ENCODE measurements at regions not wholly inside any gene's neighbourhood (a gene's known extent, or its start where the extent isn't known, plus 50 kb on each side); places are given as distances from the start of the nearest gene placed in this dataset.

DNA sequence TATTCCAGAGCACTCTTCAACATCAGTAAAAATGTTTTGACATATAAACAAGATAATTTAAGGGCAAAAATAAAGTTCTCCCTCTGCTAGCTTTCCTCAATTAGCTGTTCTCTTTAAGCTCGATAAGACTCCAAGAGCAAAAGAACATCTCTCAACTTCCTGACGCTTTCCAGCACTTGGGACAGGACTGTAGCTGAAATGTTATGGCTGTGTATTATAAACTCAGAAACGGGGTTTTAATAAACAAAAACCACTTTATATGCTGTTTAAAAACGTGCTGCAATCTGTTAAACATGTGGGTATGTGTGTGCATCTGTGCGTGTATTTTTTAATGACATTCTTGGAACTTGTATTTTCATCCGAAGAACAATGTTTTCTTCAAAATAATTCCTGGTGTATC lies 71.5 kb upstream of the RGS2 start:
- Histone ChIP-seq H3K4me2 (no peak overlapping the region), H2AFZ (no peak overlapping the region), H3K9me2 (ENCODE audit: insufficient read depth) (peaks cover 8% of the 10 kb centered on the region), H3K4me3 (no peak overlapping the region), H3K27me3 (ENCODE audit: insufficient read depth) (no peaks in the 10 kb centered on the region), H3K4me1 (ENCODE audit: insufficient read depth) (no peaks in the 10 kb centered on the region), H3K36me3 (ENCODE audit: insufficient read depth) (no peaks in the 10 kb centered on the region), H3F3A (replicated peaks; ENCODE audit: low read depth) (no peaks in the 10 kb centered on the region), H3K79me2 (replicated peaks; ENCODE audit: insufficient read depth) (no peaks in the 10 kb centered on the region), H3K27ac (ENCODE audit: low read depth) (no peak overlapping the region), H4K20me1 (replicated peaks; ENCODE audit: insufficient read depth) (no peaks in the 10 kb centered on the region)
- Mint-ChIP-seq H3K27ac (no peak overlapping the region), H3K9me3 (peaks cover 5% of the 10 kb centered on the region; the same call in 2 of the 3 replicates), H3K4me3 (no peak overlapping the region), H3K4me1 (no peaks in the 10 kb centered on the region), H3K27me3 (ENCODE audit: insufficient read depth, low read depth, poor library complexity) (peaks cover 2% of the 10 kb centered on the region), H3K36me3 (ENCODE audit: low read depth) (no peaks in the 10 kb centered on the region; the same call in 2 of the 3 replicates)
- DNase-seq (ENCODE audit: low spot score) (no peak), ATAC-seq (no peak)
- TF ChIP-seq, protein P1, sequence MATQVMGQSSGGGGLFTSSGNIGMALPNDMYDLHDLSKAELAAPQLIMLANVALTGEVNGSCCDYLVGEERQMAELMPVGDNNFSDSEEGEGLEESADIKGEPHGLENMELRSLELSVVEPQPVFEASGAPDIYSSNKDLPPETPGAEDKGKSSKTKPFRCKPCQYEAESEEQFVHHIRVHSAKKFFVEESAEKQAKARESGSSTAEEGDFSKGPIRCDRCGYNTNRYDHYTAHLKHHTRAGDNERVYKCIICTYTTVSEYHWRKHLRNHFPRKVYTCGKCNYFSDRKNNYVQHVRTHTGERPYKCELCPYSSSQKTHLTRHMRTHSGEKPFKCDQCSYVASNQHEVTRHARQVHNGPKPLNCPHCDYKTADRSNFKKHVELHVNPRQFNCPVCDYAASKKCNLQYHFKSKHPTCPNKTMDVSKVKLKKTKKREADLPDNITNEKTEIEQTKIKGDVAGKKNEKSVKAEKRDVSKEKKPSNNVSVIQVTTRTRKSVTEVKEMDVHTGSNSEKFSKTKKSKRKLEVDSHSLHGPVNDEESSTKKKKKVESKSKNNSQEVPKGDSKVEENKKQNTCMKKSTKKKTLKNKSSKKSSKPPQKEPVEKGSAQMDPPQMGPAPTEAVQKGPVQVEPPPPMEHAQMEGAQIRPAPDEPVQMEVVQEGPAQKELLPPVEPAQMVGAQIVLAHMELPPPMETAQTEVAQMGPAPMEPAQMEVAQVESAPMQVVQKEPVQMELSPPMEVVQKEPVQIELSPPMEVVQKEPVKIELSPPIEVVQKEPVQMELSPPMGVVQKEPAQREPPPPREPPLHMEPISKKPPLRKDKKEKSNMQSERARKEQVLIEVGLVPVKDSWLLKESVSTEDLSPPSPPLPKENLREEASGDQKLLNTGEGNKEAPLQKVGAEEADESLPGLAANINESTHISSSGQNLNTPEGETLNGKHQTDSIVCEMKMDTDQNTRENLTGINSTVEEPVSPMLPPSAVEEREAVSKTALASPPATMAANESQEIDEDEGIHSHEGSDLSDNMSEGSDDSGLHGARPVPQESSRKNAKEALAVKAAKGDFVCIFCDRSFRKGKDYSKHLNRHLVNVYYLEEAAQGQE (IDR thresholded peaks at IDR 0.05; ENCODE audit: unreplicated experiment), result no peak
- TF ChIP-seq CREB1 (CRISPR knock-in tag; IDR thresholded peaks at IDR 0.05; ENCODE audit: low read depth) (no peak), EZH2 (IDR thresholded peaks at IDR 0.05; ENCODE audit: low read depth, unreplicated experiment) (no peak), CTCF (conservative IDR thresholded peaks at IDR 0.05; ENCODE audit: low read depth in 2 of 2) (no peak), NANOG (IDR thresholded peaks at IDR 0.05; ENCODE audit: borderline replicate concordance) (no peak), ETS1 (IDR thresholded peaks at IDR 0.05) (no peak), POLR2AphosphoS5 (IDR thresholded peaks at IDR 0.05; ENCODE audit: low read depth) (no peak), ZNF331 (CRISPR knock-in tag; IDR thresholded peaks at IDR 0.05; ENCODE audit: low read depth) (no peak)
- TF ChIP-seq, protein P2, sequence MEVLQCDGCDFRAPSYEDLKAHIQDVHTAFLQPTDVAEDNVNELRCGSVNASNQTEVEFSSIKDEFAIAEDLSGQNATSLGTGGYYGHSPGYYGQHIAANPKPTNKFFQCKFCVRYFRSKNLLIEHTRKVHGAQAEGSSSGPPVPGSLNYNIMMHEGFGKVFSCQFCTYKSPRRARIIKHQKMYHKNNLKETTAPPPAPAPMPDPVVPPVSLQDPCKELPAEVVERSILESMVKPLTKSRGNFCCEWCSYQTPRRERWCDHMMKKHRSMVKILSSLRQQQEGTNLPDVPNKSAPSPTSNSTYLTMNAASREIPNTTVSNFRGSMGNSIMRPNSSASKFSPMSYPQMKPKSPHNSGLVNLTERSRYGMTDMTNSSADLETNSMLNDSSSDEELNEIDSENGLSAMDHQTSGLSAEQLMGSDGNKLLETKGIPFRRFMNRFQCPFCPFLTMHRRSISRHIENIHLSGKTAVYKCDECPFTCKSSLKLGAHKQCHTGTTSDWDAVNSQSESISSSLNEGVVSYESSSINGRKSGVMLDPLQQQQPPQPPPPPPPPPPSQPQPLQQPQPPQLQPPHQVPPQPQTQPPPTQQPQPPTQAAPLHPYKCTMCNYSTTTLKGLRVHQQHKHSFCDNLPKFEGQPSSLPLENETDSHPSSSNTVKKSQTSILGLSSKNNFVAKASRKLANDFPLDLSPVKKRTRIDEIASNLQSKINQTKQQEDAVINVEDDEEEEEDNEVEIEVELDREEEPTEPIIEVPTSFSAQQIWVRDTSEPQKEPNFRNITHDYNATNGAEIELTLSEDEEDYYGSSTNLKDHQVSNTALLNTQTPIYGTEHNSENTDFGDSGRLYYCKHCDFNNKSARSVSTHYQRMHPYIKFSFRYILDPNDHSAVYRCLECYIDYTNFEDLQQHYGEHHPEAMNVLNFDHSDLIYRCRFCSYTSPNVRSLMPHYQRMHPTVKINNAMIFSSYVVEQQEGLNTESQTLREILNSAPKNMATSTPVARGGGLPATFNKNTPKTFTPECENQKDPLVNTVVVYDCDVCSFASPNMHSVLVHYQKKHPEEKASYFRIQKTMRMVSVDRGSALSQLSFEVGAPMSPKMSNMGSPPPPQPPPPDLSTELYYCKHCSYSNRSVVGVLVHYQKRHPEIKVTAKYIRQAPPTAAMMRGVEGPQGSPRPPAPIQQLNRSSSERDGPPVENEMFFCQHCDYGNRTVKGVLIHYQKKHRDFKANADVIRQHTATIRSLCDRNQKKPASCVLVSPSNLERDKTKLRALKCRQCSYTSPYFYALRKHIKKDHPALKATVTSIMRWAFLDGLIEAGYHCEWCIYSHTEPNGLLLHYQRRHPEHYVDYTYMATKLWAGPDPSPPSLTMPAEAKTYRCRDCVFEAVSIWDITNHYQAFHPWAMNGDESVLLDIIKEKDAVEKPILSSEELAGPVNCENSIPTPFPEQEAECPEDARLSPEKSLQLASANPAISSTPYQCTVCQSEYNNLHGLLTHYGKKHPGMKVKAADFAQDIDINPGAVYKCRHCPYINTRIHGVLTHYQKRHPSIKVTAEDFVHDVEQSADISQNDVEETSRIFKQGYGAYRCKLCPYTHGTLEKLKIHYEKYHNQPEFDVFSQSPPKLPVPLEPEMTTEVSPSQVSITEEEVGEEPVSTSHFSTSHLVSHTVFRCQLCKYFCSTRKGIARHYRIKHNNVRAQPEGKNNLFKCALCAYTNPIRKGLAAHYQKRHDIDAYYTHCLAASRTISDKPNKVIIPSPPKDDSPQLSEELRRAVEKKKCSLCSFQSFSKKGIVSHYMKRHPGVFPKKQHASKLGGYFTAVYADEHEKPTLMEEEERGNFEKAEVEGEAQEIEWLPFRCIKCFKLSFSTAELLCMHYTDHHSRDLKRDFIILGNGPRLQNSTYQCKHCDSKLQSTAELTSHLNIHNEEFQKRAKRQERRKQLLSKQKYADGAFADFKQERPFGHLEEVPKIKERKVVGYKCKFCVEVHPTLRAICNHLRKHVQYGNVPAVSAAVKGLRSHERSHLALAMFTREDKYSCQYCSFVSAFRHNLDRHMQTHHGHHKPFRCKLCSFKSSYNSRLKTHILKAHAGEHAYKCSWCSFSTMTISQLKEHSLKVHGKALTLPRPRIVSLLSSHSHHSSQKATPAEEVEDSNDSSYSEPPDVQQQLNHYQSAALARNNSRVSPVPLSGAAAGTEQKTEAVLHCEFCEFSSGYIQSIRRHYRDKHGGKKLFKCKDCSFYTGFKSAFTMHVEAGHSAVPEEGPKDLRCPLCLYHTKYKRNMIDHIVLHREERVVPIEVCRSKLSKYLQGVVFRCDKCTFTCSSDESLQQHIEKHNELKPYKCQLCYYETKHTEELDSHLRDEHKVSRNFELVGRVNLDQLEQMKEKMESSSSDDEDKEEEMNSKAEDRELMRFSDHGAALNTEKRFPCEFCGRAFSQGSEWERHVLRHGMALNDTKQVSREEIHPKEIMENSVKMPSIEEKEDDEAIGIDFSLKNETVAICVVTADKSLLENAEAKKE (CRISPR knock-in tag; IDR thresholded peaks at IDR 0.05), result no peak

Data from GM23338 (cell line).